ENCODE measurements at regions not wholly inside any gene's neighbourhood (a gene's known extent, or its start where the extent isn't known, plus 50 kb on each side); places are given as distances from the start of the nearest gene placed in this dataset.

DNA sequence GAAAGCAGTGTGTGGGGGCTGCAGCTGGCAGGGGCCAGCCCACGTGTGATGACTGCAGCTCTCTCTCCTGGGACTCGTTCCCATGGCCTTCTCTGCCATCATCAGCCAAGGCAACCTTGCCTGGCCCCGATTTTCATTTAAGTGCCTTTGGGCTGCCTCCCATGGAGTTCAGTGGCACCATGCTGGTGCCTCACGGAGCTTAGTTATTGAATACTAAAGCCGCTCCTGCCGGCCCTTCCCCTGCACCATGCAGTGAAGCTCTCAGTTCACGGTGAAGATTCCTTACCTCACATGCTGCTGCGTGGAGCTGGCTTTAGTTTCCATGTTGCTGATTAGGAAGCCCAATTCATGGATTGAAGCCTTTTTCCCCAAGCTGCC lies 141.5 kb upstream of the EEPD1 start:
- no peak overlapping the region for H3K4me2 ChIP-seq (ENCODE audit: insufficient read depth, insufficient read length, low read length)
- no peak overlapping the region for H4K8ac ChIP-seq (replicated peaks; ENCODE audit: insufficient read length, low read depth, low read length)
- peaks cover 11% of the 10 kb centered on the region for H3K27me3 Mint-ChIP-seq (ENCODE audit: low read depth)
- H3K4me1 Mint-ChIP-seq: peaks cover 15 to 20% of the 10 kb centered on the region in 2 experiments
- H4K20me1 ChIP-seq (ENCODE audit: control insufficient read depth, insufficient read depth, insufficient read length): no peaks in the 10 kb centered on the region
- H3K36me3 Mint-ChIP-seq (ENCODE audit: insufficient read depth in 1 of 3, low read depth in 3 of 3): no peaks in the 10 kb centered on the region
- no peaks in the 10 kb centered on the region; a peak in 1 of 5 replicates for H3K9me3 Mint-ChIP-seq
- H3K9me3 ChIP-seq (ENCODE audit: control insufficient read depth, low read depth, low read length): no peaks in the 10 kb centered on the region
- no peak overlapping the region for H2AFZ ChIP-seq (ENCODE audit: low read length)
- TF ChIP-seq, protein P1, sequence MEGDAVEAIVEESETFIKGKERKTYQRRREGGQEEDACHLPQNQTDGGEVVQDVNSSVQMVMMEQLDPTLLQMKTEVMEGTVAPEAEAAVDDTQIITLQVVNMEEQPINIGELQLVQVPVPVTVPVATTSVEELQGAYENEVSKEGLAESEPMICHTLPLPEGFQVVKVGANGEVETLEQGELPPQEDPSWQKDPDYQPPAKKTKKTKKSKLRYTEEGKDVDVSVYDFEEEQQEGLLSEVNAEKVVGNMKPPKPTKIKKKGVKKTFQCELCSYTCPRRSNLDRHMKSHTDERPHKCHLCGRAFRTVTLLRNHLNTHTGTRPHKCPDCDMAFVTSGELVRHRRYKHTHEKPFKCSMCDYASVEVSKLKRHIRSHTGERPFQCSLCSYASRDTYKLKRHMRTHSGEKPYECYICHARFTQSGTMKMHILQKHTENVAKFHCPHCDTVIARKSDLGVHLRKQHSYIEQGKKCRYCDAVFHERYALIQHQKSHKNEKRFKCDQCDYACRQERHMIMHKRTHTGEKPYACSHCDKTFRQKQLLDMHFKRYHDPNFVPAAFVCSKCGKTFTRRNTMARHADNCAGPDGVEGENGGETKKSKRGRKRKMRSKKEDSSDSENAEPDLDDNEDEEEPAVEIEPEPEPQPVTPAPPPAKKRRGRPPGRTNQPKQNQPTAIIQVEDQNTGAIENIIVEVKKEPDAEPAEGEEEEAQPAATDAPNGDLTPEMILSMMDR (conservative IDR thresholded peaks at IDR 0.05): no peak
- H3K4me1 ChIP-seq (ENCODE audit: insufficient read depth, low read length): no peaks in the 10 kb centered on the region
- no peak overlapping the region for H2BK20ac ChIP-seq (ENCODE audit: low read depth, low read length, poor library complexity, severe bottlenecking)
- no peak overlapping the region for H4K5ac ChIP-seq (ENCODE audit: insufficient read length, low read depth, low read length)
- H4K91ac ChIP-seq (ENCODE audit: insufficient read length, low read depth, low read length): no peak overlapping the region
- H3T11ph ChIP-seq (ENCODE audit: low read length): no peak overlapping the region
- H3K79me2 ChIP-seq (ENCODE audit: insufficient read depth, low read length): no peaks in the 10 kb centered on the region
- H3K18ac ChIP-seq (ENCODE audit: insufficient read length, low read depth, low read length): peak overlapping the region; percentile 30
- H3K27ac ChIP-seq (ENCODE audit: insufficient read length, low read depth, low read length): no peak overlapping the region
- no peaks in the 10 kb centered on the region for H3K27me3 ChIP-seq (ENCODE audit: insufficient read depth, low read length)
- no peaks in the 10 kb centered on the region for H3K79me1 ChIP-seq (ENCODE audit: insufficient read depth, low read depth, low read length, poor library complexity, severe bottlenecking)
- H3K23ac ChIP-seq (ENCODE audit: insufficient read length, low read depth, low read length): no peak overlapping the region
- no CpG with 5 or more reads among the region's 8 CpGs for WGBS (ENCODE audit: extremely low coverage, insufficient read length, low lambda C conversion rate)
- no peaks in the 10 kb centered on the region for H3K23me2 ChIP-seq (ENCODE audit: insufficient read length, low read depth, low read length, poor library complexity, severe bottlenecking)
- H3K27ac Mint-ChIP-seq: 0 out of 7 replicates have a peak overlapping the region, but pooled peaks of 1 of the 3 experiments have one; percentile 40
- peak overlapping the region; percentile 6 for H3K9ac ChIP-seq (ENCODE audit: extremely low read depth, insufficient read length, low read length)
- no peak overlapping the region for H3K56ac ChIP-seq (ENCODE audit: insufficient read length, low read depth, low read length)
- DNase-seq: peak; percentile 42
- H2BK15ac ChIP-seq (ENCODE audit: low read depth, low read length): no peak overlapping the region
- H3K4ac ChIP-seq (ENCODE audit: low read depth, low read length): no peak overlapping the region
- no peak overlapping the region for H2BK5ac ChIP-seq (ENCODE audit: insufficient read length, low read length)
- no peak overlapping the region for H2BK12ac ChIP-seq (ENCODE audit: insufficient read length, low read depth, low read length)
- H3K14ac ChIP-seq (ENCODE audit: insufficient read depth, low read length): no peak overlapping the region
- H2AK5ac ChIP-seq (ENCODE audit: insufficient read length, low read length): no peak overlapping the region
- H2BK120ac ChIP-seq (ENCODE audit: low read depth, low read length, poor library complexity, severe bottlenecking): no peak overlapping the region
- H3K4me3 Mint-ChIP-seq: no peak overlapping the region; a peak in 1 of 5 replicates
